ENCODE measurements at regions not wholly inside any gene's neighbourhood (a gene's known extent, or its start where the extent isn't known, plus 50 kb on each side); places are given as distances from the start of the nearest gene placed in this dataset.

DNA sequence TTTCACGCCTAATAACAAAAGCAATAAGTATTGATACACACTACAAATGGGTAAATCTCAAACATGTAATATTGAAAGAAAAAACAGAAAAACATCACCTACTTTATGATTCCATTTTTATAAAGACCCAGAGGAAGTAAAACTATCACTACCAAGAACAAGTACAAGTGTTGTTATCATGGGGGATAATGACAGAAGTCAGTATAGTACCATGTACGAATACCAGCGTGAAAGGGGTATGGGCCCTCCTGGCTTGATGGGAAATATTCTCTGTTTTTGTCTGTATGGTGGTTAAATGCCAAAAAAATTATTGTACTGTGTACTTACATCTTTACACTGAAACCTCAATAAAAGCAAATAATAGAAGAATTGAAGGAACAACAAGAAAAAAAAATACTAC, 665.7 kb downstream of the TMEM182 start:
- no peak for TF ChIP-seq EP300 (IDR thresholded peaks at IDR 0.05; ENCODE audit: borderline replicate concordance)
- no peak for TF ChIP-seq TAF1 (IDR thresholded peaks at IDR 0.05; ENCODE audit: low read depth)
- TF ChIP-seq MAX (IDR thresholded peaks at IDR 0.05) = no peak
- no peak for TF ChIP-seq NFIC (IDR thresholded peaks at IDR 0.05)
- no peak for TF ChIP-seq YY1 (IDR thresholded peaks at IDR 0.05; ENCODE audit: low read depth)
- no peak for TF ChIP-seq REST (IDR thresholded peaks at IDR 0.05; ENCODE audit: low read depth)
- no peak for TF ChIP-seq RAD21 (IDR thresholded peaks at IDR 0.05; ENCODE audit: low read depth)
- no peak for TF ChIP-seq CEBPB (IDR thresholded peaks at IDR 0.05)
- TF ChIP-seq CREB1 (IDR thresholded peaks at IDR 0.05; ENCODE audit: low read depth) = no peak
- no peak for TF ChIP-seq FOXM1 (IDR thresholded peaks at IDR 0.05; ENCODE audit: borderline replicate concordance, low read depth)
- TF ChIP-seq ZBTB7A (IDR thresholded peaks at IDR 0.05; ENCODE audit: low read depth) = no peak
- no peak for TF ChIP-seq TCF12 (IDR thresholded peaks at IDR 0.05; ENCODE audit: low read depth)
- TF ChIP-seq USF1 (IDR thresholded peaks at IDR 0.05) = no peak
- TF ChIP-seq EGR1 (IDR thresholded peaks at IDR 0.05) = no peak

Data from Ishikawa (cell line).